Vagina (tissue), 2 donors: ENCODE measurements at regions not wholly inside any gene's neighbourhood (a gene's known extent, or its start where the extent isn't known, plus 50 kb on each side); places are given as distances from the start of the nearest gene placed in this dataset.

Experiments used
- DNase-seq, 2 donors: peaks; one replicate each; pipeline ENCODE4 v3.0.0-alpha.2; 2017; ENCODE audit errors: extremely low spot score in 2 of 2
- H3K27ac ChIP-seq: fragments of 200-600 bp; sonication (generic); one replicate; pipeline ENCODE4 v1.5.1; 2019
- H3K27me3 ChIP-seq: fragments of 200-600 bp; sonication (generic); one replicate; pipeline ENCODE4 v1.5.1; 2019
- H3K36me3 ChIP-seq, 2 donors: fragments of 200-600 bp; sonication (generic); one replicate each; pipeline ENCODE4 v1.5.1; 2017 to 2019
- H3K4me1 ChIP-seq: fragments of 200-600 bp; sonication (generic); one replicate; pipeline ENCODE4 v1.5.1; 2019
- H3K4me3 ChIP-seq, 2 donors: fragments of 200-600 bp; sonication (generic); 1 replicate in 1 of 2; 2 replicates in 1 of 2; pipeline ENCODE4 v1.5.1; 2016 to 2019
- H3K9me3 ChIP-seq: fragments of 200-600 bp; sonication (generic); one replicate; pipeline ENCODE4 v1.5.1; 2019
- CTCF ChIP-seq, 3 experiments: fragments of 450-650 bp in 2 of 3; fragments of 200-600 bp in 1 of 3; sonication (generic) in 1 of 3; IDR thresholded peaks; one replicate each; pipeline ENCODE4 v1.5.1; 2017 to 2019; ENCODE audit warnings: antibody characterized with exemption in 3 of 3, mild to moderate bottlenecking in 2 of 3, moderate library complexity in 2 of 3
- POLR2A ChIP-seq, 2 donors: fragments of 450-650 bp; IDR thresholded peaks; one replicate each; pipeline ENCODE4 v1.6.1; 2017; ENCODE audit warnings: antibody characterized with exemption in 2 of 2, mild to moderate bottlenecking in 2 of 2, moderate library complexity in 2 of 2
- POLR2AphosphoS5 ChIP-seq, 2 donors: sonication (generic); formaldehyde crosslinking; IDR thresholded peaks; one replicate each; pipeline ENCODE4 v1.9.0; 2017; ENCODE audit warnings: antibody characterized with exemption in 2 of 2, mild to moderate bottlenecking in 2 of 2, low read depth in 1 of 2; ENCODE audit not compliant: insufficient read depth in 1 of 2
- intact Hi-C: fragments of 100-400 bp; cut with DNase I; formaldehyde crosslinking; loops from one replicate; pipeline ENCODE4 v1.15.1; 2023

- TF ChIP-seq POLR2AphosphoS5 (IDR thresholded peaks at IDR 0.05; ENCODE audit: insufficient read depth in 1 of 2, low read depth in 1 of 2) (no peak), CTCF (IDR thresholded peaks at IDR 0.05) (no peak), POLR2A (IDR thresholded peaks at IDR 0.05) (no peak)
- intact Hi-C loops: no loop called here
- no peaks in the 10 kb centered on the region for H3K36me3 ChIP-seq
- no peaks in the 10 kb centered on the region for H3K9me3 ChIP-seq
- no peaks in the 10 kb centered on the region for H3K27me3 ChIP-seq
- no peak overlapping the region for H3K27ac ChIP-seq
- H3K4me1 ChIP-seq: peaks cover 29% of the 10 kb centered on the region
- no peak for DNase-seq
- H3K4me3 ChIP-seq: no peak overlapping the region
Observed at GRCh38 chr6:56864171-56864616, 90.7 kb upstream of the BEND6 start.

GRCh38 chr6:56863366-56863765 is 91.5 kb upstream of the BEND6 start:
- Histone ChIP-seq H3K36me3 (no peaks in the 10 kb centered on the region), H3K27ac (no peak overlapping the region), H3K27me3 (no peaks in the 10 kb centered on the region), H3K9me3 (no peaks in the 10 kb centered on the region), H3K4me3 (no peak overlapping the region), H3K4me1 (peaks cover 29% of the 10 kb centered on the region)
- intact Hi-C loops: no loop called here
- no peak for DNase-seq
- TF ChIP-seq POLR2AphosphoS5 (IDR thresholded peaks at IDR 0.05; ENCODE audit: insufficient read depth in 1 of 2, low read depth in 1 of 2): no peak
- TF ChIP-seq CTCF (IDR thresholded peaks at IDR 0.05): no peak
- TF ChIP-seq POLR2A (IDR thresholded peaks at IDR 0.05): no peak

- H3K4me1 ChIP-seq: peaks cover 28% of the 10 kb centered on the region
- TF ChIP-seq POLR2A (IDR thresholded peaks at IDR 0.05) (no peak), POLR2AphosphoS5 (IDR thresholded peaks at IDR 0.05; ENCODE audit: insufficient read depth in 1 of 2, low read depth in 1 of 2) (no peak), CTCF (IDR thresholded peaks at IDR 0.05) (no peak)
- H3K27me3 ChIP-seq: no peaks in the 10 kb centered on the region
- H3K27ac ChIP-seq: no peak overlapping the region
- no peak for DNase-seq
- intact Hi-C loops: no loop called here
- H3K9me3 ChIP-seq: no peaks in the 10 kb centered on the region
- H3K4me3 ChIP-seq: no peak overlapping the region
- no peaks in the 10 kb centered on the region for H3K36me3 ChIP-seq
Observed at GRCh38 chr6:56862415-56863175, 92.3 kb upstream of the BEND6 start.

- Histone ChIP-seq H3K4me1 (peaks cover 22% of the 10 kb centered on the region), H3K27ac (no peak overlapping the region), H3K4me3 (no peak overlapping the region), H3K36me3 (no peaks in the 10 kb centered on the region), H3K9me3 (no peaks in the 10 kb centered on the region), H3K27me3 (no peaks in the 10 kb centered on the region)
- TF ChIP-seq CTCF (IDR thresholded peaks at IDR 0.05): no peak
- TF ChIP-seq POLR2A (IDR thresholded peaks at IDR 0.05): no peak
- TF ChIP-seq POLR2AphosphoS5 (IDR thresholded peaks at IDR 0.05; ENCODE audit: insufficient read depth in 1 of 2, low read depth in 1 of 2): no peak
- intact Hi-C loops: no loop called here
- DNase-seq: no peak
Observed at GRCh38 chr6:56860475-56860874, 94.4 kb upstream of the BEND6 start.

- Histone ChIP-seq H3K27me3 (no peaks in the 10 kb centered on the region), H3K4me1 (peaks cover 7% of the 10 kb centered on the region), H3K27ac (no peak overlapping the region), H3K9me3 (no peaks in the 10 kb centered on the region), H3K4me3 (no peak overlapping the region), H3K36me3 (no peaks in the 10 kb centered on the region)
- DNase-seq: no peak
- TF ChIP-seq POLR2AphosphoS5 (IDR thresholded peaks at IDR 0.05; ENCODE audit: insufficient read depth in 1 of 2, low read depth in 1 of 2) (no peak), CTCF (IDR thresholded peaks at IDR 0.05) (no peak), POLR2A (IDR thresholded peaks at IDR 0.05) (no peak)
- intact Hi-C loops: no loop called here
Observed at GRCh38 chr6:56856036-56856580, 98.8 kb upstream of the BEND6 start.
